GM12891 (cell line): ENCODE measurements at regions not wholly inside any gene's neighbourhood (a gene's known extent, or its start where the extent isn't known, plus 50 kb on each side); places are given as distances from the start of the nearest gene placed in this dataset.

Source experiments
- POLR2A ChIP-seq: IDR thresholded peaks from 2 replicates; pipeline ENCODE4 v1.6.1; 2011; ENCODE audit warnings: low read depth, low read length, control low read depth
- POLR2AphosphoS5 ChIP-seq: IDR thresholded peaks from 2 replicates; pipeline ENCODE4 v1.6.1; 2011; ENCODE audit warnings: low read depth, low read length, control low read depth
- POU2F2 ChIP-seq: IDR thresholded peaks from 2 replicates; pipeline ENCODE4 v1.6.1; 2011; ENCODE audit warnings: low read depth, mild to moderate bottlenecking, control low read depth, low read length, moderate library complexity
- SPI1 ChIP-seq: IDR thresholded peaks from 2 replicates; pipeline ENCODE4 v1.6.1; 2011; ENCODE audit warnings: low read depth, low read length, control low read depth
- TAF1 ChIP-seq: IDR thresholded peaks from 2 replicates; pipeline ENCODE4 v1.6.1; 2011; ENCODE audit warnings: low read depth, low read length, control low read depth

DNA sequence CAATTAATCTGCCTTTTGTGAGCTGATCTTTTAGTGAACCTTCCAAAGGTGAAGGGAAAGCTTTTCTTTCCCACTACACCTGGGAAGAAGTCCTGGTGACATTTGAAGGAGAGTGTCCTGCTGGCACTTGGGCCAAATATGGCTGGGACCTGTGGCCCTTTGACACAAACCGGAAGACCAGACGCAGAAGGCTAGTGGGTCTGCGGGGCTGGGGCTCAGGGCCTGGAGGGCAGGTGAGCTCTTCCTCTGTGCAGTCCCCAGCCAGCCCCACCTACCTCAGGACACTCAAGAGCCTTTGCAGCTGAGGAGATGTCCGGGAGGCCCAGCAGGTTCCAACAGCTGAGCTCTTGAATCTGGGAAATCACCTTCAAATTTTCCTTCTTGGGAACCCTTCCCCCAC, 138.0 kb upstream of the THY1 start:
- TF ChIP-seq POLR2A, result no peak
- TF ChIP-seq POLR2AphosphoS5, result no peak
- no peak for TF ChIP-seq SPI1
- TF ChIP-seq TAF1, result no peak
- TF ChIP-seq POU2F2, result no peak
